ENCODE measurements at regions not wholly inside any gene's neighbourhood (a gene's known extent, or its start where the extent isn't known, plus 50 kb on each side); places are given as distances from the start of the nearest gene placed in this dataset.

DNA sequence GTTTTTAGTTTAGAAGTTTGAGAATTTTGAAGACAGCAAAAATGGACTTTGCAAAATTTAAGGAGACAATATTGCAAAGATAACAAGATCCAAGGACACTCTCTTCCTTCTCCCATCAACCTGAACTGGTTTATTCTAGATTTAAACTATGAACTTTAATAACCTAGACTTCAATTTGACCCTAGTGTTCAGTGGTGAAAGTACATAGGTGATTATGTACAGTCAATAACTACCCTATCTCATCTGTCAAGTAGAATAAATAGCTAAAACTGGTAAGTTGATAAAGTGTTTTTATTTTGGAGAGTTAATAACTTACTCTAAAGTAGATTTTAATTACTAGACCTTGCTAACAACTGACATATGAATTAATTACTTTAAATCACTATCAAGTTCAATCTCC is 52.9 kb upstream of the NFE2L2 start:
- DNase-seq (ENCODE audit: low read depth in 1 of 2, low spot score in 1 of 2), result no peak
- Histone ChIP-seq H3K27me3 (ENCODE audit: insufficient read depth, poor library complexity, severe bottlenecking) (no peaks in the 10 kb centered on the region), H3K4me3 (replicated peaks; ENCODE audit: insufficient read depth, low read length) (no peak overlapping the region), H3K27ac (replicated peaks) (no peak overlapping the region)
- TF ChIP-seq POLR2AphosphoS5 (IDR thresholded peaks at IDR 0.05; ENCODE audit: low read depth), result no peak
- TF ChIP-seq SPI1 (IDR thresholded peaks at IDR 0.05; ENCODE audit: borderline replicate concordance, low read depth), result no peak
- TF ChIP-seq, protein P1, sequence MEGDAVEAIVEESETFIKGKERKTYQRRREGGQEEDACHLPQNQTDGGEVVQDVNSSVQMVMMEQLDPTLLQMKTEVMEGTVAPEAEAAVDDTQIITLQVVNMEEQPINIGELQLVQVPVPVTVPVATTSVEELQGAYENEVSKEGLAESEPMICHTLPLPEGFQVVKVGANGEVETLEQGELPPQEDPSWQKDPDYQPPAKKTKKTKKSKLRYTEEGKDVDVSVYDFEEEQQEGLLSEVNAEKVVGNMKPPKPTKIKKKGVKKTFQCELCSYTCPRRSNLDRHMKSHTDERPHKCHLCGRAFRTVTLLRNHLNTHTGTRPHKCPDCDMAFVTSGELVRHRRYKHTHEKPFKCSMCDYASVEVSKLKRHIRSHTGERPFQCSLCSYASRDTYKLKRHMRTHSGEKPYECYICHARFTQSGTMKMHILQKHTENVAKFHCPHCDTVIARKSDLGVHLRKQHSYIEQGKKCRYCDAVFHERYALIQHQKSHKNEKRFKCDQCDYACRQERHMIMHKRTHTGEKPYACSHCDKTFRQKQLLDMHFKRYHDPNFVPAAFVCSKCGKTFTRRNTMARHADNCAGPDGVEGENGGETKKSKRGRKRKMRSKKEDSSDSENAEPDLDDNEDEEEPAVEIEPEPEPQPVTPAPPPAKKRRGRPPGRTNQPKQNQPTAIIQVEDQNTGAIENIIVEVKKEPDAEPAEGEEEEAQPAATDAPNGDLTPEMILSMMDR (IDR thresholded peaks at IDR 0.05; ENCODE audit: insufficient read depth, low read length), result no peak
- TF ChIP-seq REST (IDR thresholded peaks at IDR 0.05; ENCODE audit: insufficient replicate concordance, low read depth), result no peak
- TF ChIP-seq GABPA (IDR thresholded peaks at IDR 0.05; ENCODE audit: low read depth), result no peak

DNA sequence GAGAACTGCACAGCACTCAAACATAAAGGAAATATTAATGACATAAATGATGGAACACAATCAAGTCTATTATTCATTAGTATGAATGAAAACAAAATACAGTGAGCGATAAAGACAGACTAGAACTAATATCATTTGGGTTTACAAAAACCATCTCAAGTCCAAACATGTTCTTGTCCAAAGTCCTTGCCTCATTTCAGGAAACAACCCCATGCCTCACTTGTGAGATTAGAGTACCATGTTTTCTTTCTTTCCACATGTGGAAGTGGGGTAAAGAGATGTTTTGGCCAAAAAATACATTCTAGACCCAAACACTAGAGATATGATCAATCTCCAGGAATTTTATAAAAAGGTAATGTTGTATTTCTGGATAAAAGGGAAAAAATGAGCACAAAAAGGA is 53.3 kb upstream of the NFE2L2 start:
- DNase-seq (ENCODE audit: low read depth in 1 of 2, low spot score in 1 of 2), result no peak
- H3K27me3 ChIP-seq (ENCODE audit: insufficient read depth, poor library complexity, severe bottlenecking), result no peaks in the 10 kb centered on the region
- H3K27ac ChIP-seq (replicated peaks), result no peak overlapping the region
- no peak overlapping the region for H3K4me3 ChIP-seq (replicated peaks; ENCODE audit: insufficient read depth, low read length)
- no peak for TF ChIP-seq SPI1 (IDR thresholded peaks at IDR 0.05; ENCODE audit: borderline replicate concordance, low read depth)
- TF ChIP-seq, protein P1 (IDR thresholded peaks at IDR 0.05; ENCODE audit: insufficient read depth, low read length), result no peak
- TF ChIP-seq REST (IDR thresholded peaks at IDR 0.05; ENCODE audit: insufficient replicate concordance, low read depth), result no peak
- TF ChIP-seq GABPA (IDR thresholded peaks at IDR 0.05; ENCODE audit: low read depth), result no peak
- TF ChIP-seq POLR2AphosphoS5 (IDR thresholded peaks at IDR 0.05; ENCODE audit: low read depth), result no peak

DNA sequence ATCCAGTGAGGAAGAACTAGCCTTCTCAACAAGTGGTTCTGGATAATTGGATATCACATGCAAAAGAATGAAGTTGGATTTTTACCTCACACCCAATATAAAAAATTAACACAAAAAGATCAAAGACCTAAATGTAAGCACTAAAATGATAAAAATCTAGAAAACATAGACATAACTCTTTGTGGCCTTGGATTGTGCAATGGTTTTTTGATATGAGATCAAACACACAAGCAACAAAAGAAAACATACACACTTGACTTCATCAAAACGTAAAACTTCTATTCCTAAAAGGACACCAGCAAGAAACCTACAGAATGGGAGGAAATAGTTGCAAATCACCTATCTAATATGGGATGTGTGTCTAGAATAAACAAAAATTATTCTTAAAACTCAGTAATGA is 54.1 kb upstream of the NFE2L2 start:
- Histone ChIP-seq H3K27me3 (ENCODE audit: insufficient read depth, poor library complexity, severe bottlenecking) (no peaks in the 10 kb centered on the region), H3K4me3 (replicated peaks; ENCODE audit: insufficient read depth, low read length) (no peak overlapping the region), H3K27ac (replicated peaks) (no peak overlapping the region)
- TF ChIP-seq SPI1 (IDR thresholded peaks at IDR 0.05; ENCODE audit: borderline replicate concordance, low read depth) (no peak), POLR2AphosphoS5 (IDR thresholded peaks at IDR 0.05; ENCODE audit: low read depth) (no peak), REST (IDR thresholded peaks at IDR 0.05; ENCODE audit: insufficient replicate concordance, low read depth) (no peak), GABPA (IDR thresholded peaks at IDR 0.05; ENCODE audit: low read depth) (no peak)
- TF ChIP-seq, protein P1 (IDR thresholded peaks at IDR 0.05; ENCODE audit: insufficient read depth, low read length), result no peak
- DNase-seq (ENCODE audit: low read depth in 1 of 2, low spot score in 1 of 2), result no peak

Measured in HL-60 (cell line).